ENCODE measurements at regions not wholly inside any gene's neighbourhood (a gene's known extent, or its start where the extent isn't known, plus 50 kb on each side); places are given as distances from the start of the nearest gene placed in this dataset.

DNA sequence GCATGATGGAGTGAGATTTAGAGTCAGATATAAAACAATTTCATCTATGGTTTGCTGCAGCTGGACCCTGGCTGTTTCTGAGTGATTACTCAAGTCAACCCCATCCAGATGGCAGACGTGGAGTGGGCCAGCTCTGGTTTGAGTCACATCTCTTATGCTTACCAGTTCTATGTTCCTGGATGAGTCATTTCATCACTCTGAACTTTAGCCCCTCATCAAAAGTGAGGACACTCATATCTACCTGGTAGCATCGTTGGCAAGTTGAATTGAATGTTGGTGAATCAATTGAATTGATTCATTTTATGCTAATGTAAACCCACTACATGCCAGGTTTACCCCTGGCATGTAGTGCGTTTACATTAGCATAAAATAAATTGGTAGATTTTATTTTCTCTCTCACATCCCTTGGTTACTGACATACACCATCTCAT lies 176.4 kb downstream of the FGF18 start:
- no peak overlapping the region for H3K4me3 ChIP-seq (replicated peaks; ENCODE audit: low read depth, low read length)

DNA sequence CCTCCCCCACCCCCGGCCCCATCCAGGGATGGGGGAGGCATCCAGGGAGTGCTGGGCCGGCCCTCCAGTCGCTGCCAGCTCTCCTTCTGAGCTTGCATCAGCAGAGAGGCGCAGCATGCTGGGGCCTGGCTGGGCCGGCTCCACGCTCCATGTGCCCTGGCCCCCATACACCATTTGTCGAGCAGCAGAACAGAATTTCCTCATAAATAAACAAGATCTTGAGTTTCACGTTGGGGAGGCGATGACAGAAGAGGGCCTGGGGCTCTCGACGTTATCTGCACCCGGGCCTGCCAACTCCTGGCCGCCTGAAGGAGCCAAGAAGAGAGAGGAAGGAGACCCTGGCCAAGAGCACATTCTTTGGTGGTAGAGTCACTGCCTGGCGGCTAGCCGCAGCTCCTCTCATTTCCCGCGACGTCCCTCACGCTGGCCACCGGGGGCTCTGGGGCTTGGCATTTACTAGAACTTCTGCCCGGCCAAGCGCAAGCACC lies 177.0 kb downstream of the FGF18 start:
- TF ChIP-seq, protein P1, sequence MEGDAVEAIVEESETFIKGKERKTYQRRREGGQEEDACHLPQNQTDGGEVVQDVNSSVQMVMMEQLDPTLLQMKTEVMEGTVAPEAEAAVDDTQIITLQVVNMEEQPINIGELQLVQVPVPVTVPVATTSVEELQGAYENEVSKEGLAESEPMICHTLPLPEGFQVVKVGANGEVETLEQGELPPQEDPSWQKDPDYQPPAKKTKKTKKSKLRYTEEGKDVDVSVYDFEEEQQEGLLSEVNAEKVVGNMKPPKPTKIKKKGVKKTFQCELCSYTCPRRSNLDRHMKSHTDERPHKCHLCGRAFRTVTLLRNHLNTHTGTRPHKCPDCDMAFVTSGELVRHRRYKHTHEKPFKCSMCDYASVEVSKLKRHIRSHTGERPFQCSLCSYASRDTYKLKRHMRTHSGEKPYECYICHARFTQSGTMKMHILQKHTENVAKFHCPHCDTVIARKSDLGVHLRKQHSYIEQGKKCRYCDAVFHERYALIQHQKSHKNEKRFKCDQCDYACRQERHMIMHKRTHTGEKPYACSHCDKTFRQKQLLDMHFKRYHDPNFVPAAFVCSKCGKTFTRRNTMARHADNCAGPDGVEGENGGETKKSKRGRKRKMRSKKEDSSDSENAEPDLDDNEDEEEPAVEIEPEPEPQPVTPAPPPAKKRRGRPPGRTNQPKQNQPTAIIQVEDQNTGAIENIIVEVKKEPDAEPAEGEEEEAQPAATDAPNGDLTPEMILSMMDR (IDR thresholded peaks at IDR 0.05; ENCODE audit: insufficient read depth, low read length, poor library complexity, severe bottlenecking) = no peak
- H3K4me3 ChIP-seq (replicated peaks; ENCODE audit: low read depth, low read length) = no peak overlapping the region
- DNase-seq (ENCODE audit: extremely low read depth, insufficient read length) = no peak
- H3K27me3 ChIP-seq (replicated peaks; ENCODE audit: control insufficient read depth, insufficient read depth, low read length) = no peaks in the 10 kb centered on the region
- H3K36me3 ChIP-seq (ENCODE audit: control insufficient read depth, insufficient read depth, low read length) = no peaks in the 10 kb centered on the region

More for the DNA sequence above, 176.4 kb downstream of the FGF18 start:
- no peaks in the 10 kb centered on the region for H3K27me3 ChIP-seq (replicated peaks; ENCODE audit: control insufficient read depth, insufficient read depth, low read length)
- H3K36me3 ChIP-seq (ENCODE audit: control insufficient read depth, insufficient read depth, low read length) = no peaks in the 10 kb centered on the region
- TF ChIP-seq, protein P1 (IDR thresholded peaks at IDR 0.05; ENCODE audit: insufficient read depth, low read length, poor library complexity, severe bottlenecking) = no peak
- no peak for DNase-seq (ENCODE audit: extremely low read depth, insufficient read length)

DNA sequence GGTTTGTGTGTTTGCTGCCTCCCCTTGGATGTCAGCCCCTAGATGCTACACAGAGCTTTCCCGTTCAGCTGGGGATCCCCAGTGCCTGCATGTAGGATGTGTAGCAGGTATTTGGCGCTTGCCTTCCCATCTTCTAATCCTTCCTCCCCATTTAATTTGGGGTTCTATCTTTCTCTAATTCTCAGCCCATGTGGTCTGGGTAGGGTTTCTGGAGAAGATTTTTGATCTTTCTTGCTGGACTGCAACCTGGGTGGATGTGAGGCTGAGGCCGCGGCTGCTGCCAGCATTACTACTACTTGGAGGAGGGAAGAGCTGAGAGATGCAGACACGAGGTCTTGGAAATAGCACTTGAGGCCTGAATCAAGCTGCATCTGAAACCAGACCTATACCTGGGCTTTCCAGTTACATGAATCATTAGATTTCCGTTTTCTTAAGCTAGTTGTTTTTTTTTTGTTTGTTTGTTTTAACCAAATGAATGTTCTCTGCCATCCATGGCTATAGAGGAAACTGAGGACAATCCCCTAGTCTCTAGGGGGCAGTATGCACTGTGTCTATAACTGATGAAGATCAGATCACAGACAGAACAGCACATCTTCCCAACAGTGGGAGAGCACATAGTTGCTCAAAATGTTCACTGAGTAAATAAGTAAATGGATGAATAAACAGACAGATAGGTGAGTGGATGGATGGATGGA lies 178.6 kb downstream of the FGF18 start:
- Histone ChIP-seq H3K4me3 (replicated peaks; ENCODE audit: low read depth, low read length) (no peak overlapping the region), H3K27me3 (replicated peaks; ENCODE audit: control insufficient read depth, insufficient read depth, low read length) (no peaks in the 10 kb centered on the region), H3K36me3 (ENCODE audit: control insufficient read depth, insufficient read depth, low read length) (no peaks in the 10 kb centered on the region)
- DNase-seq (ENCODE audit: extremely low read depth, insufficient read length) = no peak
- TF ChIP-seq, protein P1 (IDR thresholded peaks at IDR 0.05; ENCODE audit: insufficient read depth, low read length, poor library complexity, severe bottlenecking) = peak; percentile 22

DNA sequence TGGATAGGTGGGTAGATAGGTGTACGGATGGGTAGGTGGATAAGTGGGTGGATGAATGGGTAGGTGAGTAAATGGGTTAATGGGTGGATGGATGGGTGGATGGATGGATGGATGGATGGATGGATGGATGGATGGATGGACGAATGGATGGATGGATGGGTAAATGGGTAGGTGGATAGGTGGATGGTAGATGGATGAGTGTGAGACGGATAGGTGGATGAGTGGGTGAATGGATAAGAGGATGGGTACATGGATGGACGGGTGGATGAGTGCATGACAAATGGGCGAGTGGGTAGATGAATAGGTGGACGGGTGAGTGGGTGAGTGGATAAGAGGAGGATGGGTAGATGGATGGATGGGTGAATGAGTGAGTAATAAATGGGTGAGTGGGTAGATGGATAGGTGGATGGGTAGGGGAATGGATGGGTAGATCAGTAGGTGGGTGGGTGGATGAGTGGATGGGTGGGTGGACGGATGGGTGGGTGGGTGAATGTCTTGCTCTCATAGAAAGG lies 179.2 kb downstream of the FGF18 start:
- H3K36me3 ChIP-seq (ENCODE audit: control insufficient read depth, insufficient read depth, low read length) = no peaks in the 10 kb centered on the region
- no peak for DNase-seq (ENCODE audit: extremely low read depth, insufficient read length)
- H3K4me3 ChIP-seq (replicated peaks; ENCODE audit: low read depth, low read length) = no peak overlapping the region
- H3K27me3 ChIP-seq (replicated peaks; ENCODE audit: control insufficient read depth, insufficient read depth, low read length) = no peaks in the 10 kb centered on the region
- TF ChIP-seq, protein P1 (IDR thresholded peaks at IDR 0.05; ENCODE audit: insufficient read depth, low read length, poor library complexity, severe bottlenecking) = no peak

DNA sequence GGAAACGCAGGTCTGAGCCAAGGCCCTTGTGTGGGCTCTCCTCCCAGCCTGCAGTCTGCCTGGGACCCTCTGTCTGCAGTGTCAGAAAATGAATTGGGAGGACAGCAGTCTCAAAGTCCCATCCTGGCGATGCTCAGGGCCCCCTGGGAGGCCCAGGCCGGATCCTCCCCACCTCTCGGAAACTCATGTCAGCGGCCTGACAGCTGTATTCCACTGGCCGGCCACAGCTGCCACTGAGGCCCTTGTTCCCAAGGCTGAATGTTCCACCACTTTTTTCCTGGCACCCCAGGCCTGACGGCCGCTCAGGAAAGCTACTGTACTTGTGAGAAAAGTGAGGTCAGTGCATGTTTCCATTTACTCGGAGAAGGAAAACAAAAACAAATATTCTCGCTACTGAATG lies 180.0 kb downstream of the FGF18 start:
- no peaks in the 10 kb centered on the region for H3K27me3 ChIP-seq (replicated peaks; ENCODE audit: control insufficient read depth, insufficient read depth, low read length)
- TF ChIP-seq, protein P1 (IDR thresholded peaks at IDR 0.05; ENCODE audit: insufficient read depth, low read length, poor library complexity, severe bottlenecking) = no peak
- no peak overlapping the region for H3K4me3 ChIP-seq (replicated peaks; ENCODE audit: low read depth, low read length)
- no peak for DNase-seq (ENCODE audit: extremely low read depth, insufficient read length)
- H3K36me3 ChIP-seq (ENCODE audit: control insufficient read depth, insufficient read depth, low read length) = no peaks in the 10 kb centered on the region

All from GM06990 (cell line).